NCI-H526 (cell line): ENCODE measurements at regions not wholly inside any gene's neighbourhood (a gene's known extent, or its start where the extent isn't known, plus 50 kb on each side); places are given as distances from the start of the nearest gene placed in this dataset.

ENCODE experiments used
- DNase-seq, 2 experiments: peaks; one replicate each; lab custom pipeline; 2025; lab: John Stamatoyannopoulos, UW

GRCh38 chr10:44028384-44029137, 356.3 kb downstream of the CXCL12 start:
- DNase-seq, result no peak

GRCh38 chr10:44024356-44025116, 360.4 kb downstream of the CXCL12 start:
- DNase-seq, result no peak

- DNase-seq, result no peak
Measured at GRCh38 chr10:44023517-44023916, 361.4 kb downstream of the CXCL12 start.

GRCh38 chr10:44022203-44022602, 362.7 kb downstream of the CXCL12 start:
- DNase-seq, result no peak

- no peak for DNase-seq
Measured at GRCh38 chr10:44020322-44021111, 364.4 kb downstream of the CXCL12 start.

GRCh38 chr10:44017483-44018145, 367.3 kb downstream of the CXCL12 start:
- DNase-seq, result no peak

- no peak for DNase-seq
Measured at GRCh38 chr10:44016589-44017482, 368.1 kb downstream of the CXCL12 start.

GRCh38 chr10:44015702-44016500, 367.2 kb upstream of the ZNF32 start:
- DNase-seq, result no peak

GRCh38 chr10:44014644-44015250, 366.1 kb upstream of the ZNF32 start:
- DNase-seq, result no peak

- DNase-seq, result no peak
Measured at GRCh38 chr10:44013981-44014380, 365.3 kb upstream of the ZNF32 start.

- DNase-seq, result no peak
Measured at GRCh38 chr10:44012921-44013320, 364.2 kb upstream of the ZNF32 start.

GRCh38 chr10:44011603-44011981, 362.9 kb upstream of the ZNF32 start:
- DNase-seq, result no peak

- DNase-seq, result no peak
Measured at GRCh38 chr10:44010873-44011602, 362.4 kb upstream of the ZNF32 start.

- DNase-seq, result no peak
Measured at GRCh38 chr10:44009891-44010632, 361.4 kb upstream of the ZNF32 start.

- DNase-seq, result no peak
Measured at GRCh38 chr10:44008917-44009709, 360.4 kb upstream of the ZNF32 start.

- DNase-seq, result no peak
Measured at GRCh38 chr10:44008270-44008916, 359.7 kb upstream of the ZNF32 start.

GRCh38 chr10:44006771-44007170, 358.1 kb upstream of the ZNF32 start:
- DNase-seq, result no peak
